Stimulated activated CD8-positive, alpha-beta memory T cell treated with anti-CD3 and anti-CD28 coated beads, Interleukin-4, amount 100 ng/mL, for 1 hour (primary cell): ENCODE measurements at regions not wholly inside any gene's neighbourhood (a gene's known extent, or its start where the extent isn't known, plus 50 kb on each side); places are given as distances from the start of the nearest gene placed in this dataset.

ENCODE experiments used
- DNase-seq, 2 donors: peaks; one replicate each; pipeline ENCODE4 v3.0.0-alpha.2; 2020; ENCODE audit warnings: low read depth in 2 of 2, low spot score in 1 of 2

DNA sequence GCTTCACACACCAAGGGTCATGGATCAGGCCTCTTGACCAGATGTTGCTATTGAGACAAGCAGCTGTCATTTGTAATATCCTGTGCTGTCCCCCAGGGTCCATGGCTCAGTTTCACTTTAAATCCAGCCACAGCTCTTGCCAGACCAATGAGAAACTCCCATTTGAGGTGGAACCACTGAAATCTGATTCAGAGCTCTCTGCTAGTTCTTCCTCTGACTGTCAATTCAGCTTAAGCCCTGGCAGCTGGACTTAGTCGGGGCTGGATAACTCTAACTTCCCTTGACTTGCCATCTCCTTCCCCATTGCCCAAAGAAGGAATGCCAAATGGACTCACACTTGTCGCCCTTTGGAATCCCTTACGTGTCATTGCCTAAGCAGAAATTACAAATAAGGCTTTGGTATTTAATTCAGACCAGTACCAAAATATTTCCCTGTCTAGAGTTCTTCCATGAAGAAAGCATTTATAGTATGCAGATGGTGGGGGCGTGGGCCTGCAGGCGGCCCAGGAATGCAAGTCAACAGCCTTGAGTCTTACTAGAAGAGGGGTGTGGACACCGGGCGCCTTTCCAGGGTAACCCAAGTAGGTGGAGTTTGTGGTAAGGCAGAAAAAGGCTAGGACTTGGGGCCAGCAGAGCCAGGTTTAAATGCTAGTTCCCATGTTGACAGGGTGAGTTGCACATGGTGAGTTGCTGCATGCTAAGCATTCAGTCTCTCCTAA, 96.9 kb upstream of the TMPO start:
- DNase-seq, result no peak

- DNase-seq, result no peak
Measured at GRCh38 chr12:98419081-98419794, 96.2 kb upstream of the TMPO start.

DNA sequence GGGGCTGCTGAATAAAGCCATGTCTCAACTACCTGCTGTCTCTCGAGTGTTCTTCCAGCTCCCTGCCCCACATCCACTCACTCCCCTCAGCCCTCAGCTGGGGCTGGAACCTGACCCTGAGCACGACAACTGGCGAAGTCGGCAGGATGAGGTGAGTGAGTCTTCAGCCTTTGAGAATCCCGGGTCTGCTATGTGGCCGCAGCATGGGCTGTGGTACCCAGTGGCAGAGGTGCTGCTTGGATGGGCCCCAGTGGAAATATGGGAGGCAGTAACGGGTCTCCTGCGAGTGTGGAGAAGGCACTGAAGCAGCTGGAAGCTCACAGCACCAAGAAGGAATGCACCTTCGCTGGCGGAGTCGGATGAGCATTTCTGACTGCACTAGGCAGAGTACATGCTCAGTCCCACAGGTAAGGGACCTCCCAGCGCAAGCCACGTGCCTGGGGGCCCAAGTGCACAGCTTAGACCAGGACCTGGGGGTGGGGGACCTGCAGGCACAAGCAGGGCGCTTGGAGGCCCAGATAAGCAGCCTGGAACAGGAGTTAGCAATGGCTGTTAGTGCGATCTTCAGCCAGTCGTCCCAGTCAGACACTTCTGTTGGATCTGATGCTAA, 95.5 kb upstream of the TMPO start:
- DNase-seq, result no peak

DNA sequence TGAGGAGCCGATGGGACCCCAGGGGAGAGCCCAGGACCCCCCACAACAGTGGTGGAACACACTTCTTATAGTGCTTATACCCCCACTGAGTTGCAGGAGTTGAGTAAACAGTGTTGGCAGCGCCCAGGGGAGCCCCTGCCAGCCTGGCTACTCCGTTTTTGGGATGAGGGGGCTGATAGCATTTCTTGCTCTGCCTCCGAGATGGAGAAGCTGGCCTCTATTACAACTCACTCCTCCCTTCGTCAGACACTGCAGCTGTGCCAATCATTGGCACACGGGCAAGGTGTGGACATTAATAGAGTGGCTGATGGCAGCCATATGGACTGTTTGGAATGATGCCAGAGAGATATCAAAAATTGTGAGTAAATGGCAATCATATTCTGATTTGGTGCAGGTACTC, 94.9 kb upstream of the TMPO start:
- no peak for DNase-seq

- DNase-seq, result no peak
Measured at GRCh38 chr12:98421316-98421715, 94.1 kb upstream of the TMPO start.

DNA sequence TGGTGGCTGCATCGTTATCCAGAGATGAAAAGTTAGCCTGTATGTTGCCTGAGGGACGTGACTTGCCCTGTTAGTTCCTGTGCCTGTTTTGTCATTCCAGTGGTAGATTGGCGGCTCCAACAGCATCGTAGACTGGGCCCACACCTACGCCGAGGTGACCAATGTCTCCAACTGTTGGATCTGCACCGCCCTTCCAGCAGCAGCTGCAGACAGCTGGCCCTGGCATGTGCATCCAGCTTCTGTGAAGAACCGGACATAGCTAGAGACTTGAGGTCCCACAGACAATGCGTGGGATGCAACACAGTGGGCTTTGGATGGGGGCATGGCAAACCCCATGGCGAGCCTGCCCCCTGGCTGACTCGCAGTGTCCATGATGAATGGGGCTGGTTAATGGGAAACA, 93.0 kb upstream of the TMPO start:
- DNase-seq, result no peak

GRCh38 chr12:98422812-98423211, 92.6 kb upstream of the TMPO start:
- no peak for DNase-seq

GRCh38 chr12:98423963-98424362, 91.4 kb upstream of the TMPO start:
- no peak for DNase-seq

DNA sequence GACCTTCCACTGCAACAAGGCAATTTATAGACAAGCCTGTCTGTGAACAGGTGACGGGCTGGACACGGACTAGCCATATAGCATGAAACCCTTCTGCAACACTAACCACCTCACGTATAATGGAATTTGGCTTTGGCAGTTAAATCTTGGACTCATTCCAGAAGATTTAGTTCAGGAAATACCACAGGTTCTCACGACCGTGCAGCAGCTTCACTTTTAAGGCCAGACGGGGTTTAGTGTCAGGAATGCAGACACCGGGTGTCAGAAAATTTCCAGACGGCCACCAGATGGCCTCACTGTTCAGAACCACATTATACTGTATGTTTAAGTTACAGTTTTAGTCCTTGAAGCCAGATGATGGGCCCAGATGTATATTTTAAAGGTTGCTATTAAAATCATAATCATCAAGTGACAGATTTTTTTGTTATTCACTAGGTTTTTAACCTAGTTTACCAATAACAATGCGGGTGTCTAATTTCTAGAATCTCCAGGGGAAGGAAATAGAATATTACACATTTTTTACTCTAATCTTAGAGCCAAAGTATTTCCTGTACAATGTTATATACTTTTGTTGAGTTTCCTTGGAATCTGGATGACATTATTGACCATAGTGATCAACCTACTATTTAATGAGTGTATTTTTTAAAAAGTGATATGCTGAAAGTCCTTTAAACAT, 90.5 kb upstream of the TMPO start:
- peak in 1 of 2 donors; percentile 16 for DNase-seq

DNA sequence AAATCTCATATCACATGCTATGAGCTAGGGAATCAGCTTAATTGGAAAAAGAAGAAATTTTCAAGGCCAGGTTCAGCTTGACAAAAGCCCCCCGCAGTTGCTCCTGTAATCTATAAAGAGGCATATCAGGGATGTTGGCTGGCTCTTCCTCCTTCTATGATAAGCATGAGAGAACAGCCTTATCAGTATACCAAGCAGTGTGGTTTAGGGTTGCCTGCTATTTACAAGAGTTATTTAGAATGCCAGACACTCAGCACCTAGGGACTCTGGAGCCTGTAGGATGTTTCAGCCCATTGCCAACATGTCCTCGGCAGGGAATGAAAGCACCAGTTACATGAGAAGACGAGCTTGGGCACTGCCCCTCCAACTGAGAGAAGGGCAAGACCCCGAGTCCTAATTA, 89.5 kb upstream of the TMPO start:
- DNase-seq, result no peak

DNA sequence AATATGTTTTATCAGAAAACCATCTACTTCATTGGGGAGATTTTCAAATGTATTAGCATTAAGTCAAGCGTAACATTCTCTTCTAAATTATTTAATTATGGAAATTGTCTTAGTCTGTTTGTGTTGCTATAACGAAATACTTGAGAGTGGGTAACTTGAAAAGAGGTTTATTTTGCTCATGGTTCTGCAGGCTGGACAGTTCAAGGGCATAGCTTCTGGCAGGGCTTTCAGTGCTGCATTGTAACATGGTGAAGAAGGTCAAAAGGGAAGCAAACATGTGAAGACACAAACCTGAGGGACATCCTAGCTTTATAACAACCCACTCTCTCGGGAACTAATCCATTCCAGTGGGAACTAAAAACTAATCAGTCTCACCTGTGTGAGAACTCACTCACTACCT, 84.3 kb upstream of the TMPO start:
- DNase-seq, result no peak

DNA sequence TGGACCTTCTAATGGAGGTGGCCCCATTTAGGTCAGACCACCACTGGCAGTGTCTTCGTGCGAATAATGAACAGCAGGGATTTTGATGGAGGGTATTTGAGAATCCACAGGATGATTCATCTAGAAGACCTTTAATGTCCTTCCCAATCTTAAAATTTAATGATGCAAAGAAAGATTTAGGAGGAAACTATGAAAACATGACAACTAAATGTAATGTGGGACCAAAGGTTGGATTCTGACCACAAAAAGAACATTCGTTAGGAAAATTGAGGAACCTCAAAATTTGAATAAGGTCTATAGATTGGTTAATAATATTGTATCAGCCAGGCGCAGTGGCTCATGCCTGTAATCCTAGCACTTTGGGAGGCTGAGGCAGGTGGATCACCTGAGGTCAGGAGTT, 78.2 kb upstream of the TMPO start:
- DNase-seq, result no peak

- no peak for DNase-seq
Measured at GRCh38 chr12:98437806-98438595, 77.4 kb upstream of the TMPO start.

DNA sequence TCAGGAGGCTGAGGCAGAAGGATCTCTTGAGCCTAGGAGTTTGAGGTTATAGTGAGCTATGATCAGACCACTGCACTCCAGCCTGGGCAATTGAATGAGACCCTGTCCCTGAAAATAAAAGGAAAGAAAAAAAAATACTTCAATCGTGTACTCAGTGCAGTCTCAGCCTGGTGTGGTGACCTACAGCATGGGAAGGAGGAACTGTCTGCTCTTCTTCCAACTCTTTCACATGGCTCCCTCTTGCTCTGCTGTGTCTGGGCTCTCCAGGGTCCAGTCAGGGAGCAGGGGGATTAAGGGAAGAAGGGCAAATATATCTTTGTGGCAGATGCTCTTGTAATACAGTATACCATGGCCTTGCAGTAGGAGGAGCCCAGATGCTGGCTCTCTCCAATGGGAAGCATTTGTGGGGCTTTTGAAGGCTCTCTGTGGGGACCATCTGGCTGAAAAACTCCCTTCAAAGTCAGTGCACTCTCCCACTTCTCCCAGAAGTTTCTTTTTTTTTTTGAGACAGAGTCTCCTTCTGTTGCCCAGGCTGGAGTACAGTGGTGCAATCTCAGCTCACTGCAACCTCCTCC, 76.6 kb upstream of the TMPO start:
- no peak for DNase-seq

DNA sequence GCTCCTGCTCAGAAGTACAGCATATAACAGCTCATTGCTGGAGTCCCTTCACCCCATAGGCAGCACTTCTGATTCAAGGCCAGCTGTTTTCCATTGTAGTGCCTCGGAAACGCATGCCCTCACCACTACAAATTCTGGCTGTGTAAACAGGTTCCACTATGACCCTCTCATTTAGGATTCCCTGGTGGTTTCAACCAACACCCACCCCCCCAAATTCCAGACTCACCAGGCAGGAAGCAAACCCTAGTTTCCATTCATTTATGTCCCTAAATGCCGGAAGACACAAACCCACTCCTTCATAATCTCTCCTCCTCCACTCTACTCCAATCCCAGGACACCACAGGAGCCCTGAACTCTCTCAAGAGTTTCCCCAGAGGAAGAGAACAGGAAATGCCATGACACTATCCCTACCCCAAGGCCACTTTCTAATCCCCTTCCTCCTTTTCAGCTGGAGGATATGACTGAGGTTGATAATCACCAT, 75.9 kb upstream of the TMPO start:
- no peak for DNase-seq

- DNase-seq, result no peak
Measured at GRCh38 chr12:98439981-98440581, 75.3 kb upstream of the TMPO start.

DNA sequence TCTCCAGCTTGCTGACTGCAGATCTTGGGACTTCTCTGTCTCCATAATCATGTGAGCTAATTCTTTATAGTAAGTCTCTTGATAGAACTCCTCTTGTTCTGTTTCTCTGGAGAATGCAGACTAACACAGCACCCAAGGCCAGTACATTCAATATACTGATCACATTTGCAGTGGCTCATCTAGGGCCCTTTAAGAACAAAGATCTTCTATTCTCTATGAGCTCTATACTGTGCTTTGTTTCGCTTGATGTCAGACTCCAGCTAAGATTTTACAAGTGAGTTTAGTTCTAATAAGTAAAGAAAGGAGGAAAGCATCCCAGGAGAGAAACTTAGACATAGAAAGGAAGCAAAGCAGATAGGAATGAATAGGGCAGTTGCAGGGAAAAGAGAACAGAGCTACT, 69.3 kb upstream of the TMPO start:
- no peak for DNase-seq

DNA sequence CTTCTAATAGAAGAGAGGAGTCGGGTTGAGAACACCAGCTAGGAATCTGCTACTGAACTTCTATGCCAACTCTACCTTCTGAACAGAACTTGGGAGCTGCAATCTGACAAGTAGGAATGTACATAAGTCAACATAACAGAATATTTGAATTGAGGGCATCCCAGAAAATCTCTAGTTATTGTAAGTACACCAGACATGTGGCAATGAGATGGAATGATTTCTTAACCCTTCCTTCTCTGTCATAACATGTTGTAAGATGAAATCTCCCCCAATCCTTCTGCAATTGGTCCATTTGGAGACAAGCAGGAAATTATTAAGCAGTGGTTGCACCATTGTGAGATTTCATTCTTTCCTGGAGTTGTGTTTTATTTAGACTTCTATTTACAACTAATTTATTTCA, 68.7 kb upstream of the TMPO start:
- no peak for DNase-seq

DNA sequence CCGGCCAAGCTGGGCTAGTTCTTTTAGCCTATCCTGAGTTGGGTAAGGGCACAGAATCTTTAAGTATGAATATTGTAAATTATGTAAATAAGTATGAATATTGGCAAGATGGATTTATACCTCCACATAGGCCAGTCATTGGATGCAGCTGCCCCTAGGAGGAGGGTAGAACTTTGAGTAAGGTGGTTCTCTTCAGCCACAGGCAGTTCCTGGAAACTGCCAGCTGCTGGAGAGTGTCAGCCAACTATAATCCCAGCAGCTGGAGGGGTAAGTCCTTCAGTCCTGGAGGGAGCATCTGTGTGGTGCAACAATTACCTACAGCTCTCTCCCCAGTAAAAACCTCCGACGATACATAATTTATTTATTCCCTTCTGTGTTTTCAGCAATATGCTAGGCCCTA, 65.8 kb upstream of the TMPO start:
- DNase-seq, result no peak

- DNase-seq, result no peak
Measured at GRCh38 chr12:98453070-98453469, 62.3 kb upstream of the TMPO start.
